Lung (tissue), 11 donors: ENCODE measurements at regions not wholly inside any gene's neighbourhood (a gene's known extent, or its start where the extent isn't known, plus 50 kb on each side); places are given as distances from the start of the nearest gene placed in this dataset.
A peak's percentile ranks its signal among the peaks of the same experiment; 100 is the strongest.

Experiments
- ATAC-seq: fragments of 200-7000 bp; cut with Tn5 transposase; one replicate; pipeline ENCODE4 v1.9.1; 2020; ENCODE audit warnings: moderate number of reproducible peaks; ENCODE audit not compliant: insufficient read depth, low FRiP score
- DNase-seq, 3 donors: peaks; one replicate each; pipeline ENCODE4 v3.0.0-alpha.2; 2013 to 2017
- H3K27ac ChIP-seq, 2 donors: one replicate each; pipeline ENCODE4 v1.5.1; 2013; ENCODE audit warnings: mild to moderate bottlenecking in 2 of 2, moderate library complexity in 2 of 2, control low read depth in 1 of 2, inconsistent platforms in 1 of 2, low read depth in 1 of 2, low read length in 1 of 2
- H3K27me3 ChIP-seq, 3 donors: one replicate each; pipeline ENCODE4 v1.5.1; 2013; ENCODE audit warnings: low read length in 2 of 3; ENCODE audit not compliant: control insufficient read depth in 3 of 3, insufficient read depth in 3 of 3
- H3K36me3 ChIP-seq, 4 donors: one replicate each; pipeline ENCODE4 v1.5.1; 2013; ENCODE audit warnings: low read length in 4 of 4, mild to moderate bottlenecking in 1 of 4, moderate library complexity in 1 of 4; ENCODE audit not compliant: control insufficient read depth in 4 of 4, insufficient read depth in 4 of 4
- H3K4me1 ChIP-seq, 5 donors: one replicate each; pipeline ENCODE4 v1.5.1; 2013; ENCODE audit warnings: low read length in 5 of 5, mild to moderate bottlenecking in 2 of 5, moderate library complexity in 1 of 5; ENCODE audit not compliant: control insufficient read depth in 5 of 5, insufficient read depth in 5 of 5
- H3K4me3 ChIP-seq: one replicate; pipeline ENCODE4 v1.5.1; 2013; ENCODE audit warnings: mild to moderate bottlenecking, control low read depth, moderate library complexity
- H3K9ac ChIP-seq, 2 donors: one replicate each; pipeline ENCODE4 v1.5.1; 2013; ENCODE audit warnings: low read length in 2 of 2, control low read depth in 1 of 2; ENCODE audit not compliant: insufficient read depth in 1 of 2
- H3K9me3 ChIP-seq, 4 donors: one replicate each; pipeline ENCODE4 v1.5.1; 2013; ENCODE audit warnings: low read length in 3 of 4, mild to moderate bottlenecking in 1 of 4, moderate library complexity in 1 of 4; ENCODE audit not compliant: control insufficient read depth in 4 of 4, insufficient read depth in 3 of 4
- WGBS, 2 donors: extraction: QIAGEN DNeasy Blood & Tissue Kit; methylation state at CpG; one replicate each; pipeline ENCODE4 v1.1.7; 2013; 5-methylcytosine and 5-hydroxymethylcytosine counted together
- TF ChIP-seq, protein P1 (sequence below): IDR thresholded peaks from 2 replicates; pipeline ENCODE4 v1.5.1; 2012; ENCODE audit warnings: mild to moderate bottlenecking; ENCODE audit errors: control extremely low read depth, extremely low read depth
- donor health status: control.
- donor health status: control.
- donor health status: Bipolar disorder and iron deficiency.
- donor health status: healthy.
- donor health status: DM: yes; HTN: yes; CAD: no.

DNA sequence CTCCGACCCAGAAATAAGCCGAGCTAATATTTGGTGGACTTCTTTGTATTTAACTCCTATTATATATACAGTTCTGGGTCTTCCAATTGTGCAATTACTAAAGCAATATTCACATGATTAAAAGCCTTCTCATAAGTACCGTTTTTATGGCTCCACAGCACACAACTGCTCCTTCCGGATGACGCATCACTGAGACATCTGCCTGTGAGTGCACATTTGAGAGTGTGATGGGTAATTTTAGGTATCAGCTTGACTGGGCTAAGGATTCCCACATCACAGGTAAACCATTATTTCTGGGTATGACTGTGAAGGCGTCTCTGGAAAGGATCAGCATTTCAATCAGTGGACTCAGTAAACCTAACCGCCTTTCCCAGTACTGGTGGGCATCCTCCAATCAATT is 77.5 kb upstream of the SYK start:
- H3K27ac ChIP-seq, result no peak overlapping the region
- no peak for ATAC-seq
- 76 to 77% methylated on average over 7 of the region's 7 CpGs for WGBS, 2 donors

GRCh38 chr9:90722071-90722470 is 79.4 kb upstream of the DIRAS2 start:
- TF ChIP-seq, protein P1, sequence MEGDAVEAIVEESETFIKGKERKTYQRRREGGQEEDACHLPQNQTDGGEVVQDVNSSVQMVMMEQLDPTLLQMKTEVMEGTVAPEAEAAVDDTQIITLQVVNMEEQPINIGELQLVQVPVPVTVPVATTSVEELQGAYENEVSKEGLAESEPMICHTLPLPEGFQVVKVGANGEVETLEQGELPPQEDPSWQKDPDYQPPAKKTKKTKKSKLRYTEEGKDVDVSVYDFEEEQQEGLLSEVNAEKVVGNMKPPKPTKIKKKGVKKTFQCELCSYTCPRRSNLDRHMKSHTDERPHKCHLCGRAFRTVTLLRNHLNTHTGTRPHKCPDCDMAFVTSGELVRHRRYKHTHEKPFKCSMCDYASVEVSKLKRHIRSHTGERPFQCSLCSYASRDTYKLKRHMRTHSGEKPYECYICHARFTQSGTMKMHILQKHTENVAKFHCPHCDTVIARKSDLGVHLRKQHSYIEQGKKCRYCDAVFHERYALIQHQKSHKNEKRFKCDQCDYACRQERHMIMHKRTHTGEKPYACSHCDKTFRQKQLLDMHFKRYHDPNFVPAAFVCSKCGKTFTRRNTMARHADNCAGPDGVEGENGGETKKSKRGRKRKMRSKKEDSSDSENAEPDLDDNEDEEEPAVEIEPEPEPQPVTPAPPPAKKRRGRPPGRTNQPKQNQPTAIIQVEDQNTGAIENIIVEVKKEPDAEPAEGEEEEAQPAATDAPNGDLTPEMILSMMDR, result no peak
- 36 to 45% methylated on average over 3 of the region's 3 CpGs for whole genome bisulfite sequencing, 2 donors
- Histone ChIP-seq H3K4me3 (no peak overlapping the region), H3K27ac (no peak overlapping the region), H3K9me3 (no peaks in the 10 kb centered on the region), H3K36me3 (no peaks in the 10 kb centered on the region), H3K9ac (no peak overlapping the region), H3K4me1 (no peaks in the 10 kb centered on the region), H3K27me3 (no peaks in the 10 kb centered on the region)
- ATAC-seq (no peak), DNase-seq (peak in 1 of 3 donors; percentile 32)

More for the DNA sequence above, 77.5 kb upstream of the SYK start:
- TF ChIP-seq, protein P1, result no peak
- Histone ChIP-seq H3K9me3 (no peaks in the 10 kb centered on the region), H3K27me3 (no peaks in the 10 kb centered on the region), H3K4me3 (no peak overlapping the region), H3K9ac (no peak overlapping the region), H3K4me1 (no peaks in the 10 kb centered on the region), H3K36me3 (no peaks in the 10 kb centered on the region)
- no peak for DNase-seq

DNA sequence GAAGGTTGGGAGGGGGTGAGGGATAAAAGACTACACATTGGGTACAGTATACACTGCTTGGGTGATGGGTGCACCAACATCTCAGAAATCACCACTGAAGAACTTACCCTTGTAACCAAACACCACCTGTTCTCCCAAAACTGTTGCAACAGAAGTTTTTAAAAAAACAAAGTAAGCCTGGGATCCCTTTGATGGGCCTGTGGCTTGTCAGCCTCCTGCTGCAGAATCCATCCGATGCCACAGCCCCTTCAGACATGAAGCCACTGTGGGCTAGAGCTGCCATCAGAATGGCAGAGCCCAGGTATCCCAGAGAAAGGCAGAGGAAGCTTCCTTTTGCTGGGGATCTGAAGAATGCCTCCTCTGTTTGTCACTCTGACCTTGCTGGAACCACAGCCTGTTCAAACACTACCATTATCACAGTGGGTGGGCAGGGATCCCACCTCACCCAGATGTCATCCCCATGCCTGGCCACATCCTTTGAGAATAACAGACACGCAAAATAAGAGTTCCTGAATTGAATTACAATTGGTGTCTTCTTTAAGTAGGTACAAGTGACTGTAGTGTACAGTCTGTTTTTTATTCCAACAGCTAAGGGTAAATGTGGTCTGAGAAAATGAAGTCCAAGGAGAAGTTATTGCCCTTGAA is 78.1 kb upstream of the DIRAS2 start:
- DNase-seq (no peak), ATAC-seq (no peak)
- no peak overlapping the region for H3K27ac ChIP-seq
- no peak overlapping the region for H3K9ac ChIP-seq
- H3K9me3 ChIP-seq, result no peaks in the 10 kb centered on the region
- 74 to 98% methylated on average over 2 of the region's 2 CpGs for WGBS, 2 donors
- no peaks in the 10 kb centered on the region for H3K27me3 ChIP-seq
- no peaks in the 10 kb centered on the region for H3K36me3 ChIP-seq
- TF ChIP-seq, protein P1, result no peak
- H3K4me3 ChIP-seq, result no peak overlapping the region
- no peaks in the 10 kb centered on the region for H3K4me1 ChIP-seq

DNA sequence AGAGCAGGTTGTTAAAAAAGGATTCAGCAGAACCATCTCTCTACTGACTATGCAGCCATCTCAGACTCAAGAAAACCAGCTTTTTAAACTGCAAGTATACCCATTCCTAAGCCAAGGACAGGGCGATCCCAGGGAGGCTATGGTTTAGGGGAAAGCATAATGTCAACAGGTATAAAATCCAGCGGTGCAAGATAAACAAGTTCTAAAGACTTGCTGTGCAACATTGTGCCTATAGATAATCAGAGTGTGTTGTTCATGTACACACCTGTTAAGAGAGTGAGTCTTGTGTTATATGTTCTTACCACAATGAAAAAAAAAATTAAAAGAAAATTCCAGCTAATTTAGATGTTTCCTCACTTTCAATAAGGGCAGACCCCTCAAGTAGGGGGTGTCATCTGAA is 63.6 kb upstream of the DIRAS2 start:
- H3K4me1 ChIP-seq, result no peaks in the 10 kb centered on the region
- no peak for ATAC-seq
- no peak overlapping the region for H3K9ac ChIP-seq
- peaks cover 0 to 4% (median 0%) of the 10 kb centered on the region in 3 donors for H3K27me3 ChIP-seq
- no peak for DNase-seq
- TF ChIP-seq, protein P1, result no peak
- H3K4me3 ChIP-seq, result no peak overlapping the region
- WGBS, 2 donors, result 76 to 92% methylated on average over 2 of the region's 2 CpGs
- no peaks in the 10 kb centered on the region for H3K36me3 ChIP-seq
- H3K9me3 ChIP-seq, result peaks cover 0 to 3% (median 0%) of the 10 kb centered on the region in 4 donors
- H3K27ac ChIP-seq, result no peak overlapping the region
